ENCODE measurements at regions not wholly inside any gene's neighbourhood (a gene's known extent, or its start where the extent isn't known, plus 50 kb on each side); places are given as distances from the start of the nearest gene placed in this dataset.

DNA sequence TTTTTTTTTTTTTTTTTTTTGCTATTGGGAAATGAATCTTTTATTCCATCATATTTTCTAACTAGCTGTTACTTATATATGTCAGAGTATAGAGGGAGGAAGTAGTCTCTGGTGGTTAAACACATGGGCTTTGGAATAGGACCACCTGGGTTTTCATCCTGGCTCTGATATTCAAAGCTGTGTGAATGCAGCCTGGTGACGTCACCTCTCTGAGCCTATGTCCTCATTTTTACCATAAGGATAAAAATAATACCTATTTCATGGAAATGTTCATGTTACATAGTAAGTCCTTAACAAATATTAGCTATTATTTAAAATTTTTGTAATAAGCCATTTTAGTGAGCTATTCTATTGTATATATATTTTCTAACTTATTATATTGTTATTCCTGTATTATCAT is 58.8 kb upstream of the TOX2 start:
- H3K4me1 ChIP-seq (ENCODE audit: insufficient read depth, low read length): no peaks in the 10 kb centered on the region
- H3K4me3 ChIP-seq (replicated peaks in 1 of 3; ENCODE audit: insufficient read depth in 1 of 3, low read depth in 2 of 3, low read length in 3 of 3): no peak overlapping the region
- ATAC-seq: no peak
- ChIA-PET CTCF (ENCODE audit: low intra/inter-chr PET ratio, low total read pairs) (no interaction called here), POLR2A (no interaction called here)
- H3K9me3 ChIP-seq (ENCODE audit: low read length): no peaks in the 10 kb centered on the region
- TF ChIP-seq ZNF562 (CRISPR knock-in tag; IDR thresholded peaks at IDR 0.05; ENCODE audit: borderline replicate concordance): no peak
- TF ChIP-seq ATF7 (IDR thresholded peaks at IDR 0.05): peak; percentile 97
- TF ChIP-seq ATF7 (CRISPR knock-in tag; IDR thresholded peaks at IDR 0.05): no peak
- TF ChIP-seq CREB1 (IDR thresholded peaks at IDR 0.05): peak; percentile 95
- TF ChIP-seq CREB1 (CRISPR knock-in tag; IDR thresholded peaks at IDR 0.05): no peak
- DNase-seq (ENCODE audit: low spot score): no peak
- 2% methylated on average over 1 of the region's 1 CpG for WGBS (ENCODE audit: low lambda C conversion rate)
- no peak overlapping the region for H2AFZ ChIP-seq (ENCODE audit: low read length)
- H3K79me2 ChIP-seq (ENCODE audit: insufficient read depth, low read length): no peaks in the 10 kb centered on the region
- no peak overlapping the region for H3K27ac ChIP-seq (ENCODE audit: extremely low read length, insufficient read depth, low read length)
- intact Hi-C loops (cut with micrococcal nuclease; ENCODE audit: unreplicated experiment): no loop called here
- H3K27me3 ChIP-seq (ENCODE audit: control insufficient read depth in 1 of 2, insufficient read depth in 2 of 2, low read length in 2 of 2): peaks cover 0 to 5% of the 10 kb centered on the region in 2 experiments; a peak in 1 of 5 replicates
- BruUV-seq (replicated peaks): no TSS peak
- H4K20me1 ChIP-seq (ENCODE audit: insufficient read depth, low read length): no peaks in the 10 kb centered on the region
- H3K9ac ChIP-seq (ENCODE audit: insufficient read depth, low read depth, low read length): no peak overlapping the region
- FAIRE-seq: no peak
- no peak overlapping the region for H3K4me2 ChIP-seq (ENCODE audit: low read depth, low read length)
- in situ Hi-C loops (cut with HindIII; ENCODE audit: extremely low pct_ligation_motif_present, low pct_unique_long_range_greater_than_20kb): no loop called here
- H3K36me3 ChIP-seq (replicated peaks in 1 of 2; ENCODE audit: control insufficient read depth in 1 of 2, insufficient read depth in 2 of 2, low read length in 2 of 2): no peaks in the 10 kb centered on the region

GRCh38 chr20:43853918-43854317 is 60.7 kb upstream of the TOX2 start:
- intact Hi-C loops (cut with micrococcal nuclease; ENCODE audit: unreplicated experiment): no loop called here
- FAIRE-seq: no peak
- H3K27ac ChIP-seq (ENCODE audit: extremely low read length, insufficient read depth, low read length): no peak overlapping the region
- H3K79me2 ChIP-seq (ENCODE audit: insufficient read depth, low read length): no peaks in the 10 kb centered on the region
- peaks cover 0 to 5% of the 10 kb centered on the region in 2 experiments; a peak in 1 of 5 replicates for H3K27me3 ChIP-seq (ENCODE audit: control insufficient read depth in 1 of 2, insufficient read depth in 2 of 2, low read length in 2 of 2)
- POLR2A ChIA-PET: no interaction called here
- no peaks in the 10 kb centered on the region for H3K36me3 ChIP-seq (replicated peaks in 1 of 2; ENCODE audit: control insufficient read depth in 1 of 2, insufficient read depth in 2 of 2, low read length in 2 of 2)
- H3K4me2 ChIP-seq (ENCODE audit: low read depth, low read length): no peak overlapping the region
- DNase-seq (ENCODE audit: low spot score): no peak
- no peaks in the 10 kb centered on the region for H3K4me1 ChIP-seq (ENCODE audit: insufficient read depth, low read length)
- 52% methylated on average over 6 of the region's 6 CpGs for WGBS (ENCODE audit: low lambda C conversion rate)
- no TSS peak for BruUV-seq (replicated peaks)
- no peaks in the 10 kb centered on the region for H3K9me3 ChIP-seq (ENCODE audit: low read length)
- CTCF ChIA-PET (ENCODE audit: low intra/inter-chr PET ratio, low total read pairs): no interaction called here
- no peak overlapping the region for H3K4me3 ChIP-seq (replicated peaks in 1 of 3; ENCODE audit: insufficient read depth in 1 of 3, low read depth in 2 of 3, low read length in 3 of 3)
- no peak for TF ChIP-seq TARDBP (CRISPR knock-in tag; IDR thresholded peaks at IDR 0.05)
- no peak for TF ChIP-seq EEA1 (CRISPR knock-in tag; IDR thresholded peaks at IDR 0.05; ENCODE audit: borderline replicate concordance)
- TF ChIP-seq KLF6 (CRISPR knock-in tag; IDR thresholded peaks at IDR 0.05): no peak
- TF ChIP-seq SNAI1 (CRISPR knock-in tag; IDR thresholded peaks at IDR 0.05; ENCODE audit: borderline replicate concordance): no peak
- no peak for TF ChIP-seq MXI1 (IDR thresholded peaks at IDR 0.05; ENCODE audit: borderline replicate concordance, low read depth, low read length)
- TF ChIP-seq IRF9 (CRISPR knock-in tag; IDR thresholded peaks at IDR 0.05; ENCODE audit: borderline replicate concordance): no peak
- no peak for TF ChIP-seq ZKSCAN8 (CRISPR knock-in tag; IDR thresholded peaks at IDR 0.05; ENCODE audit: borderline replicate concordance)
- TF ChIP-seq ZNF333 (CRISPR knock-in tag; IDR thresholded peaks at IDR 0.05; ENCODE audit: borderline replicate concordance): no peak
- TF ChIP-seq ZNF136 (CRISPR knock-in tag; IDR thresholded peaks at IDR 0.05; ENCODE audit: low read depth): no peak
- no peak for TF ChIP-seq ZKSCAN1 (IDR thresholded peaks at IDR 0.05; ENCODE audit: low read length)
- TF ChIP-seq NFYC (CRISPR knock-in tag; IDR thresholded peaks at IDR 0.05): no peak
- in situ Hi-C loops (cut with HindIII; ENCODE audit: extremely low pct_ligation_motif_present, low pct_unique_long_range_greater_than_20kb): no loop called here
- H4K20me1 ChIP-seq (ENCODE audit: insufficient read depth, low read length): no peaks in the 10 kb centered on the region
- H2AFZ ChIP-seq (ENCODE audit: low read length): no peak overlapping the region
- H3K9ac ChIP-seq (ENCODE audit: insufficient read depth, low read depth, low read length): no peak overlapping the region
- ATAC-seq: no peak

Measured in HepG2 (cell line).